ENCODE measurements at regions not wholly inside any gene's neighbourhood (a gene's known extent, or its start where the extent isn't known, plus 50 kb on each side); places are given as distances from the start of the nearest gene placed in this dataset.
"Not testable (repeated sequence)": the region's sequence is repeated elsewhere in the genome, so short reads cannot be mapped to it uniquely, and the experiment has no call there.

- DNase-seq: no peak
- Mint-ChIP-seq H3K27ac (no peak overlapping the region), H3K9me3 (peaks cover 0 to 7% (median under 1%) of the 10 kb centered on the region in 6 donors), H3K4me3 (no peak overlapping the region), H3K4me1 (no peaks in the 10 kb centered on the region), H3K27me3 (ENCODE audit: low read depth in 3 of 3) (peaks cover 3 to 4% (median 4%) of the 10 kb centered on the region in 3 donors), H3K36me3 (no peaks in the 10 kb centered on the region)
Observed at GRCh38 chr1:213357403-213357802, 306.4 kb downstream of the RPS6KC1 start.

DNA sequence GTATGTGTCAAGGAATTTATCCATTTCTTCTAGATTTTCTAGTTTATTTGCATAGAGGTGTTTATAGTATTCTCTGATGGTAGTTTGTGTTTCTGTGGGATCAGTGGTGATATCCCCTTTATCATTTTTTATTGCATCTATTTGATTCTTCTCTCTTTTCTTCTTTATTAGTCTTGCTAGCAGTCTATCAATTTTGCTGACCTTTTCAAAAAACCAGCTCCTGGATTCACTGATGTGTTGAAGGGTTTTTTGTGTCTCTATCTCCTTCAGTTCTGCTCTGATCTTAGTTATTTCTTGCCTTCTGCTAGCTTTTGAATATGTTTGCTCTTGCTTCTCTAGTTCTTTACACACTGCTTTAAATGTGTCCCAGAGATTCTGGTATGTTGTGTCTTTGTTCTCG lies 307.3 kb downstream of the RPS6KC1 start:
- H3K4me3 Mint-ChIP-seq; H3K36me3 Mint-ChIP-seq; H3K9me3 Mint-ChIP-seq; H3K27me3 Mint-ChIP-seq (ENCODE audit: low read depth in 3 of 3); DNase-seq; H3K4me1 Mint-ChIP-seq; H3K27ac Mint-ChIP-seq: not testable (repeated sequence)

DNA sequence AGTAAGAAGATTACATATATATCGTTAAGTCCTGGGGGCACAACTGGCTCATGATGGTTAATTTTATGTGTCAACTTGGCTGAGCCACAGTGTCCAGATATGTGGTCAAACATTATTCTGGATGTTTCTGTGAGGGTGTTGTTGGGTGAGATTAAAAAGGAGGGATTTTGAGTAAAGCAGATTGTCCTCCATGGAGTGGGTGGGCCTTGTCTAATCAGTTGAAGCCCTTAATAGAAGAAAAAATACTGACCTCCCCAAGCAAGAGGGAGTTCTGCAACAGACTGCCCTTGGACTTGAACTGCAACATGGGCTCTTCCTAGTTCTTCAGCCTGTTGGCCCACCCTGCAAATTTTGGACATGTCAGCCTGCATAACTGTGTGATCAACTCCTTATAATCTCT lies 311.6 kb downstream of the RPS6KC1 start:
- peaks cover 1 to 3% (median 2%) of the 10 kb centered on the region in 3 donors for H3K27me3 Mint-ChIP-seq (ENCODE audit: low read depth in 3 of 3)
- no peak for DNase-seq

GRCh38 chr1:213366141-213366831 lies 315.2 kb downstream of the RPS6KC1 start:
- Mint-ChIP-seq H3K36me3 (no peaks in the 10 kb centered on the region), H3K4me1 (no peaks in the 10 kb centered on the region), H3K9me3 (peaks cover 0 to 7% (median under 1%) of the 10 kb centered on the region in 6 donors), H3K27ac (no peak overlapping the region), H3K27me3 (ENCODE audit: low read depth in 3 of 3) (peaks cover 0 to 2% (median 1%) of the 10 kb centered on the region in 3 donors), H3K4me3 (no peak overlapping the region)
- DNase-seq: no peak

More for the DNA sequence above, 311.6 kb downstream of the RPS6KC1 start:
- Mint-ChIP-seq H3K27ac (no peak overlapping the region), H3K36me3 (no peaks in the 10 kb centered on the region), H3K4me3 (no peak overlapping the region), H3K4me1 (no peaks in the 10 kb centered on the region), H3K9me3 (peaks cover 0 to 7% (median under 1%) of the 10 kb centered on the region in 6 donors)

DNA sequence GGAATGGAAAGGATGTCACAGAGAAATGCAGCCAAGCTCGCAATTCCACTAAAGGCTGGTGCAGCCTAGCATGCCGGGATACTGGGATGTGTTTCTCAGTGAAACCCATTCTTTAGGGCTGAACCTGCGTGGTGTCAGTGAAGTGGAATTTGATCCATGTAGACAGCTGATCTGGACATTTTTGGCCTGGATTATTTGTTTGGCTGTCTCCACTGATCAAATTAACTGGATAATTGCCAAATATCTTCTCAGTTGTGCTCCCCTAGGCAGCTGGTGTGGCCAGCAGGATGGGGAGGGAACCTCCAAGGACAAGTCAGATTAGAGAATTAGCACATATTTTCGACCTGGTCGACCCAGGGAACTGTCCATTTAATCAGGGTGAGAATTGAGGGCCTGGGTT lies 318.4 kb downstream of the RPS6KC1 start:
- no peak for DNase-seq
- no peaks in the 10 kb centered on the region for H3K36me3 Mint-ChIP-seq
- no peaks in the 10 kb centered on the region for H3K9me3 Mint-ChIP-seq
- no peak overlapping the region for H3K4me3 Mint-ChIP-seq
- no peak overlapping the region for H3K27ac Mint-ChIP-seq
- H3K27me3 Mint-ChIP-seq (ENCODE audit: low read depth in 3 of 3): peaks cover 0 to 2% (median 0%) of the 10 kb centered on the region in 3 donors
- no peaks in the 10 kb centered on the region for H3K4me1 Mint-ChIP-seq

GRCh38 chr1:213370523-213370922 lies 319.5 kb downstream of the RPS6KC1 start:
- H3K27me3 Mint-ChIP-seq (ENCODE audit: low read depth in 3 of 3): peaks cover 0 to 2% (median 0%) of the 10 kb centered on the region in 3 donors
- DNase-seq: no peak
- no peaks in the 10 kb centered on the region for H3K36me3 Mint-ChIP-seq
- H3K27ac Mint-ChIP-seq: no peak overlapping the region
- no peaks in the 10 kb centered on the region for H3K9me3 Mint-ChIP-seq
- no peaks in the 10 kb centered on the region for H3K4me1 Mint-ChIP-seq
- no peak overlapping the region for H3K4me3 Mint-ChIP-seq

GRCh38 chr1:213371525-213371846 lies 320.4 kb downstream of the RPS6KC1 start:
- H3K27me3 Mint-ChIP-seq (ENCODE audit: low read depth in 3 of 3): peaks cover 0 to 2% (median 0%) of the 10 kb centered on the region in 3 donors
- H3K27ac Mint-ChIP-seq: no peak overlapping the region
- no peaks in the 10 kb centered on the region for H3K4me1 Mint-ChIP-seq
- no peak for DNase-seq
- H3K9me3 Mint-ChIP-seq: no peaks in the 10 kb centered on the region
- no peak overlapping the region for H3K4me3 Mint-ChIP-seq
- H3K36me3 Mint-ChIP-seq: no peaks in the 10 kb centered on the region

DNA sequence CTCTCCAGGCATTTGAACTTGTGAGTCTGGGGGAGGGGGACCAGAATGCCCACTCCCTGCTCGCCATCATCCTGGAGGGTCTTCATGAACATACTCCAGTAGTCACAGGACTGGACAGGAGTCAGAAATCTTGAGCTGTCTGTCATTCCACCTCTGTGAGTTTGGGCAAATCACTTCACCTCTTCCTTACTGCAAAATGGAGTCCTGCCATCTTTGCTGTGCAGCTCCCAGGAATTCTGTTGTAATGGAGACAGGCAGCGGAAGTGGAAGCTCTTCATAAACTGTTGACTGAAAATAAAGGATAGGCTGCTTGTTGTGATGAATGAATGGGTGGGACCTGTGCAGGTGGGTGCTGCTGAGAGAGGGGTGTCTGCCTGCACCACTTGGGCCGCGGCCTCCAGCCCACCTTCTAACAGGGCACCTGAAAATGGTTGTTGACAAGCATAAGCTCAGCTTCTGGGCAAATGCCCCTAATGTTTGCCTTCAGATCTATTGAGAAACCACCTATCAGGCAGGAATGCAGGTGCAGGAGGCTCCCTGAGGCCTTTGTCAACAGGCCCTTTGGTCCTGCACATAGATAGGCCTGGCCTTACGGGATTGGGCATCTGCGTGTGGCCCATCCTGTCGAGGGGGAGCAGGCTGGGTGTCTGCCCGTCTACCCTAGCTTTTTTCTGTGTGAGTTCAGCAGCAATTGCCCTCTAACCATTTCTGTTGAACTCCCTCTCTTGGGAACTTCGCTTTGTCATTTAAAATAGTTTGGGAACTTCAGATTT lies 321.0 kb downstream of the RPS6KC1 start:
- Mint-ChIP-seq H3K36me3 (no peaks in the 10 kb centered on the region), H3K27ac (no peak overlapping the region), H3K4me1 (no peaks in the 10 kb centered on the region), H3K27me3 (ENCODE audit: low read depth in 3 of 3) (peaks cover 0 to 3% (median 2%) of the 10 kb centered on the region in 3 donors), H3K9me3 (no peaks in the 10 kb centered on the region), H3K4me3 (no peak overlapping the region)
- no peak for DNase-seq

DNA sequence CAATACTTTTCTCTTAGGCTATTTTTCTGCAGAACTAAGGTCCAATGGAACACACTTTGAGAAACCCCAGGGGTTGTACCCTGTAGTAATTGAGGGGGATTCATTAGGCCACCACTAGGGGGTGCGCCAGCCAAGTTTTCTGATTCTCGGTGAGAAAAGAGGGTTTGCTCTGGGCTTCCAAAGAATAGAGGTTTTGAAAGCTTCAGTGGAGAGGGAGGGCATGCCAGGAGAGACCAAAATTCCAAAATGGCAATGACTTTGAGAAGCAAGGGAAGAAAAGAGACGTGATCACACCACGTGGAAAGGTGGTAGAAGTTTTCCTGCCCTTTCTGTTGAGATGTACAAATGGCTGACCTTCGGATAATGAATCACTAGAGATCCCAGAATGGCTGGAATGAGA lies 323.3 kb downstream of the RPS6KC1 start:
- Mint-ChIP-seq H3K36me3 (no peaks in the 10 kb centered on the region), H3K4me1 (no peaks in the 10 kb centered on the region), H3K27ac (no peak overlapping the region), H3K27me3 (ENCODE audit: low read depth in 3 of 3) (peaks cover 0 to 3% (median 2%) of the 10 kb centered on the region in 3 donors), H3K9me3 (no peaks in the 10 kb centered on the region), H3K4me3 (no peak overlapping the region)
- DNase-seq: peak in 2 of 3 donors; percentile 9 to 12

- no peak overlapping the region for H3K4me3 Mint-ChIP-seq
- DNase-seq: no peak
- no peaks in the 10 kb centered on the region for H3K4me1 Mint-ChIP-seq
- no peaks in the 10 kb centered on the region for H3K36me3 Mint-ChIP-seq
- no peaks in the 10 kb centered on the region for H3K9me3 Mint-ChIP-seq
- no peak overlapping the region for H3K27ac Mint-ChIP-seq
- H3K27me3 Mint-ChIP-seq (ENCODE audit: low read depth in 3 of 3): peaks cover 0 to 3% (median 2%) of the 10 kb centered on the region in 3 donors
Observed at GRCh38 chr1:213375002-213375401, 324.0 kb downstream of the RPS6KC1 start.

DNA sequence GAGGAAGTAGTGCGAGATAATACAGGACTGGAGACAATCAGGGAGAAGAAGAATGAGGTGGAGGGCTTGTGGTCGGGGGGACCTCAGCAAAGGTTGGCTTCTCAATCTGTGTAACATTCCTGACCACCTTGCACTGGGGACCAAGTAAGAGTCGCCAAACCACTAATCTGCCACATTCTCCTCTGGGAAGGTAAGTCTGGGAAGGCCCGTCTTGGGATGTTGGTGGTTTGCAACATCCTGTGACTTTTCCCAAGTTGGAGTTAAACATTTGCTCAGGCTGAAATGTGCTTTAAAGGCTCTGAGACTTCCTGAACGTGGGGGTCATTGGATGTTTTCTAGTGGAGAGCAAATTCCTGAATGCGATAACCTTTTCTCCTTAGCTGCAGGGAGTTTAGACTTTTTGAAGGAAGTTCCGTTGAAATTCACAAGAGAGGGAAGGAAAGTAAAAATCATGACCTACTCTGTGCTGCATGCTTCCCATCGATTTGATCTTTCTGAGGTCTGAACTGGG lies 325.9 kb downstream of the RPS6KC1 start:
- H3K36me3 Mint-ChIP-seq: no peaks in the 10 kb centered on the region
- H3K27ac Mint-ChIP-seq: no peak overlapping the region
- H3K4me3 Mint-ChIP-seq: no peak overlapping the region
- H3K4me1 Mint-ChIP-seq: no peaks in the 10 kb centered on the region
- no peak for DNase-seq
- H3K9me3 Mint-ChIP-seq: no peaks in the 10 kb centered on the region
- H3K27me3 Mint-ChIP-seq (ENCODE audit: low read depth in 3 of 3): peaks cover 0 to 6% (median 0%) of the 10 kb centered on the region in 3 donors

- Mint-ChIP-seq H3K9me3 (no peaks in the 10 kb centered on the region), H3K4me1 (no peaks in the 10 kb centered on the region), H3K27ac (no peak overlapping the region), H3K4me3 (no peak overlapping the region), H3K27me3 (ENCODE audit: low read depth in 3 of 3) (peaks cover 0 to 6% (median 0%) of the 10 kb centered on the region in 3 donors), H3K36me3 (no peaks in the 10 kb centered on the region)
- DNase-seq: no peak
Observed at GRCh38 chr1:213380865-213381264, 329.8 kb downstream of the RPS6KC1 start.

GRCh38 chr1:213381572-213382084 lies 330.6 kb downstream of the RPS6KC1 start:
- Mint-ChIP-seq H3K27ac (no peak overlapping the region), H3K4me3 (no peak overlapping the region)

DNA sequence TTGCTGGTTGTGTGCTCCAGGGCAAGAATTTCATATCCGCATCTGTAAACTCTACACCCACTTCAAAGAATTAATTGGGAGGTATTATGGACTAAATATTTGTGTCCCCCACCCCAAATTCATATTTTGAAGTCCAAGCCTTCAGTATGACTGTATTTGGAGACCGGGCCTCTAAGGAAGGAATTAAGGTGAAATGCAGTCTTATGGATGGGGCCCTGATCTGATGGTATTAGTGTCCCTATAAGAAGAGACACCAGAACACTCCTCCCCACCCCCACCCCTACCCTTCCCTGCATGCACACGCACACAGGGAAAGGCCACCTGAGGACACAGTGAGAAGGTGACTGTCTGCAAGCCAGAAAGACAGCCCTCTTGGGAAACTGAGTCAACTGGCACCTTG lies 332.4 kb downstream of the RPS6KC1 start:
- Mint-ChIP-seq H3K27ac (no peak overlapping the region), H3K4me1 (no peaks in the 10 kb centered on the region), H3K4me3 (no peak overlapping the region), H3K27me3 (ENCODE audit: low read depth in 3 of 3) (peaks cover 0 to 3% (median 0%) of the 10 kb centered on the region in 3 donors), H3K36me3 (no peaks in the 10 kb centered on the region), H3K9me3 (no peaks in the 10 kb centered on the region)
- DNase-seq: no peak

More at GRCh38 chr1:213381572-213382084, 330.6 kb downstream of the RPS6KC1 start:
- no peak for DNase-seq
- Mint-ChIP-seq H3K36me3 (no peaks in the 10 kb centered on the region), H3K4me1 (no peaks in the 10 kb centered on the region), H3K27me3 (ENCODE audit: low read depth in 3 of 3) (peaks cover 0 to 6% (median 0%) of the 10 kb centered on the region in 3 donors), H3K9me3 (no peaks in the 10 kb centered on the region)
